Caco-2 (cell line): ENCODE measurements at regions not wholly inside any gene's neighbourhood (a gene's known extent, or its start where the extent isn't known, plus 50 kb on each side); places are given as distances from the start of the nearest gene placed in this dataset.

Experiments
- BruUV-seq: library from RNA; stranded (reverse); fragments of 400-500 nt; replicated peaks from 2 replicates; lab custom pipeline; 2021; lab: Mats Ljungman, UMichigan
- CTCF ChIA-PET: fragments of 300-600 bp; sonication (Branson Sonifier 250); formaldehyde crosslinking; loops from one replicate; lab custom pipeline; 2022; ENCODE audit warnings: antibody characterized with exemption; lab: Charles Lee
- POLR2A ChIA-PET: fragments of 300-600 bp; sonication (Branson Sonifier 250); formaldehyde crosslinking; loops from one replicate; lab custom pipeline; 2022; ENCODE audit warnings: antibody characterized with exemption; lab: Charles Lee
- DNase-seq, 2 experiments: peaks; one replicate each; pipeline versions ENCODE4 v3.0.0 to v3.0.0-alpha.2; 2020 to 2022
- H3K27me3 ChIP-seq: replicated peaks from 2 replicates; pipeline ENCODE4 v1.6.0; 2011; ENCODE audit warnings: low read length; ENCODE audit not compliant: control insufficient read depth, insufficient read depth
- H3K36me3 ChIP-seq: 2 replicates; pipeline ENCODE4 v1.5.1; 2011; ENCODE audit warnings: low read length; ENCODE audit not compliant: control insufficient read depth, insufficient read depth
- H3K4me1 ChIP-seq: fragments of 250-450 bp; sonication (Bioruptor Pico); 2 replicates; pipeline ENCODE4 v1.5.1; 2020; ENCODE audit warnings: mild to moderate bottlenecking
- H3K4me3 ChIP-seq: 2 replicates; pipeline ENCODE4 v1.5.1; 2011; ENCODE audit warnings: low read depth, mild to moderate bottlenecking, control low read depth, low read length
- H3K9me3 ChIP-seq: fragments of 250-450 bp; sonication (Bioruptor Pico); 2 replicates; pipeline ENCODE4 v1.5.1; 2020; ENCODE audit warnings: mild to moderate bottlenecking, moderate library complexity
- H3K27ac Mint-ChIP-seq: one replicate; pipeline ENCODE4 v1.8.0; 2022; ENCODE audit warnings: mixed read lengths; ENCODE audit not compliant: unreplicated experiment
- H3K27me3 Mint-ChIP-seq: one replicate; pipeline ENCODE4 v1.8.0; 2022; ENCODE audit warnings: mixed read lengths; ENCODE audit not compliant: insufficient read depth, unreplicated experiment
- H3K36me3 Mint-ChIP-seq: one replicate; pipeline ENCODE4 v1.8.0; 2022; ENCODE audit warnings: mild to moderate bottlenecking, mixed read lengths; ENCODE audit not compliant: insufficient read depth, unreplicated experiment
- H3K4me1 Mint-ChIP-seq: one replicate; pipeline ENCODE4 v1.8.0; 2022; ENCODE audit warnings: low read depth, mixed read lengths; ENCODE audit not compliant: unreplicated experiment
- H3K4me3 Mint-ChIP-seq: one replicate; pipeline ENCODE4 v1.8.0; 2022; ENCODE audit warnings: mild to moderate bottlenecking, moderate library complexity, mixed read lengths; ENCODE audit not compliant: unreplicated experiment
- H3K9me3 Mint-ChIP-seq: one replicate; pipeline ENCODE4 v1.8.0; 2022; ENCODE audit warnings: mixed read lengths; ENCODE audit not compliant: unreplicated experiment
- intact Hi-C: fragments of 100-400 bp; cut with micrococcal nuclease; formaldehyde crosslinking; loops from one replicate; pipeline ENCODE4 v1.10.0; 2022; ENCODE audit not compliant: unreplicated experiment
- TF ChIP-seq, protein P1 (sequence below), 2 experiments: fragments of 200-600 bp in 1 of 2; IDR thresholded peaks; 1 replicate in 1 of 2; 2 replicates in 1 of 2; pipeline versions ENCODE4 v1.5.1 to v1.8.0; 2011 to 2022; ENCODE audit warnings: antibody characterized with exemption in 1 of 2, control low read depth in 1 of 2, inconsistent platforms in 1 of 2, low read depth in 1 of 2, low read length in 1 of 2, mild to moderate bottlenecking in 1 of 2, moderate library complexity in 1 of 2; ENCODE audit not compliant: insufficient read depth in 1 of 2, severe bottlenecking in 1 of 2, unreplicated experiment in 1 of 2

DNA sequence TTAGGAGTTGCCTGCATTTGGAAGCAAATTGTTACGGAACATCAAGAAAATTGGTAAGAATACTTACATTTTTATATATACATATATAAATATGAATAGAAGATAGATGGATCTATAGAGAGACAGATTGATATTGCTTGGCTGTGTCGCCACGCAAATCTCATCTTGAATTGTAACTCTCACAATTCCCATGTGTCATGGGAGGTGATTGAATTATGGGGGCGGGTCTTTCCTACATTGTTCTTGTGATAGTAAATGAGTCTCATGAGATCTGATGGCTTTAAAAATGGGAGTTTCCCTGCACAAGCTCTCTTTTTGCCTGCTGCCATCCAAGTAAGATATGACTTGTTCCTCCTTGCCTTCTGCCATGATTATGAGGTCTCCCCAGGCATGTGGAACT lies 180.8 kb upstream of the HEY2 start:
- ChIA-PET CTCF (no interaction called here), POLR2A (no interaction called here)
- Histone ChIP-seq H3K36me3 (no peaks in the 10 kb centered on the region), H3K4me1 (no peaks in the 10 kb centered on the region), H3K27me3 (no peaks in the 10 kb centered on the region), H3K9me3 (no peaks in the 10 kb centered on the region), H3K4me3 (no peak overlapping the region)
- no TSS peak for BruUV-seq
- H3K27me3 Mint-ChIP-seq, result peaks cover 18% of the 10 kb centered on the region
- intact Hi-C loops, result no loop called here
- no peak overlapping the region for H3K4me3 Mint-ChIP-seq
- no peak for DNase-seq
- TF ChIP-seq, protein P1, sequence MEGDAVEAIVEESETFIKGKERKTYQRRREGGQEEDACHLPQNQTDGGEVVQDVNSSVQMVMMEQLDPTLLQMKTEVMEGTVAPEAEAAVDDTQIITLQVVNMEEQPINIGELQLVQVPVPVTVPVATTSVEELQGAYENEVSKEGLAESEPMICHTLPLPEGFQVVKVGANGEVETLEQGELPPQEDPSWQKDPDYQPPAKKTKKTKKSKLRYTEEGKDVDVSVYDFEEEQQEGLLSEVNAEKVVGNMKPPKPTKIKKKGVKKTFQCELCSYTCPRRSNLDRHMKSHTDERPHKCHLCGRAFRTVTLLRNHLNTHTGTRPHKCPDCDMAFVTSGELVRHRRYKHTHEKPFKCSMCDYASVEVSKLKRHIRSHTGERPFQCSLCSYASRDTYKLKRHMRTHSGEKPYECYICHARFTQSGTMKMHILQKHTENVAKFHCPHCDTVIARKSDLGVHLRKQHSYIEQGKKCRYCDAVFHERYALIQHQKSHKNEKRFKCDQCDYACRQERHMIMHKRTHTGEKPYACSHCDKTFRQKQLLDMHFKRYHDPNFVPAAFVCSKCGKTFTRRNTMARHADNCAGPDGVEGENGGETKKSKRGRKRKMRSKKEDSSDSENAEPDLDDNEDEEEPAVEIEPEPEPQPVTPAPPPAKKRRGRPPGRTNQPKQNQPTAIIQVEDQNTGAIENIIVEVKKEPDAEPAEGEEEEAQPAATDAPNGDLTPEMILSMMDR (IDR thresholded peaks at IDR 0.05; ENCODE audit: insufficient read depth in 1 of 2, low read depth in 1 of 2, low read length in 1 of 2, severe bottlenecking in 1 of 2, unreplicated experiment in 1 of 2), result no peak
- H3K27ac Mint-ChIP-seq, result no peak overlapping the region
- no peaks in the 10 kb centered on the region for H3K9me3 Mint-ChIP-seq
- H3K4me1 Mint-ChIP-seq, result no peaks in the 10 kb centered on the region
- no peaks in the 10 kb centered on the region for H3K36me3 Mint-ChIP-seq

DNA sequence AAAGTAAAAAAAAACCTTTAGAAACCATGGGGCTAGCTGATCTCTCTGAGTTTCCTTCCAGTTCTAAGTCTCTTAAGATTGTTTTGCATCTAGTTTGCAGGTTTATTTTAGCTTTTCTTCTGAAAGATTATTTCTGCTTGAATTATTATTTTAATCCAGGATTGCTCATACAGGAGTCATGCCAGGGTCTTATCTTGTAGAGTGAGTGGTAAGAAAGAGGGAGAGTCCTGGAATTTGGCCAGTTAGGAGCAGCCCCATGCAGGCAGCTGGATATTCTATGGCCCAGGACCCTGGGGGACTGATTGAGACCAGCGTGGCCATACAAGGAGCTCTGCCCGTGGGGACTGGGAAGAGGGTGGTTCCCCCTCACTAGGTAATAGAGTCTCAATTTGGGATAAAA lies 178.9 kb upstream of the HEY2 start:
- Histone ChIP-seq H3K36me3 (no peaks in the 10 kb centered on the region), H3K4me1 (no peaks in the 10 kb centered on the region), H3K4me3 (no peak overlapping the region), H3K9me3 (no peaks in the 10 kb centered on the region), H3K27me3 (no peaks in the 10 kb centered on the region)
- Mint-ChIP-seq H3K4me1 (no peaks in the 10 kb centered on the region), H3K4me3 (no peak overlapping the region), H3K36me3 (no peaks in the 10 kb centered on the region), H3K27me3 (peaks cover 12% of the 10 kb centered on the region), H3K27ac (no peak overlapping the region), H3K9me3 (no peaks in the 10 kb centered on the region)
- ChIA-PET CTCF (no interaction called here), POLR2A (no interaction called here)
- intact Hi-C loops, result no loop called here
- TF ChIP-seq, protein P1 (IDR thresholded peaks at IDR 0.05; ENCODE audit: insufficient read depth in 1 of 2, low read depth in 1 of 2, low read length in 1 of 2, severe bottlenecking in 1 of 2, unreplicated experiment in 1 of 2), result no peak
- no TSS peak for BruUV-seq
- DNase-seq, result no peak

DNA sequence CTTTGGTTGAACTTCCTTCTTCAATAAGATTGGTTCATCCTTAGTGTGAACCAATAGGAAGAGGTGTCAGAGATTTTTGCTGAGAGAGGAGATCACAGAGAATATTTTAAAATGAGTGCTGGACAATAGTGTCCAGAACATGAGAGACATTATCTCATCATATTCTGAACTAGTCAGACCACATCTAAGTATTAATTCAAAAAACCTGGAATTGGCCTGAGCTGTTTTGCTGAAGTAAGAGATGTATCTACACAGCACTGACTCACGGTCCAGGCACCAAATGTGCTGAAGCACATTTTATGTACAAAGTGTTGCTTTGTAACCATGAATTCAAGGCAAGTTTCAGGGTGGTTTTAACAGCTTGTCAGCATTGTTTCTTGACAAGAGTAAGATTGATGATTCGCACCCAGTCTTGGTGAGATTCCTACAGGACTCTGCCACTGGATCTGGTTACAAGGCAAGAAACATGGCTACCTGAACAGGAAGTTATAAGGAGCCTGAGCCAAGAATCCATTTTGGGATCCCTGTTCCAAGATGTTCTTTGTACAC lies 178.2 kb upstream of the HEY2 start:
- H3K4me3 ChIP-seq, result no peak overlapping the region
- CTCF ChIA-PET, result no interaction called here
- Mint-ChIP-seq H3K27me3 (peaks cover 13% of the 10 kb centered on the region), H3K4me1 (no peaks in the 10 kb centered on the region), H3K36me3 (no peaks in the 10 kb centered on the region), H3K4me3 (no peak overlapping the region), H3K9me3 (no peaks in the 10 kb centered on the region), H3K27ac (no peak overlapping the region)
- BruUV-seq, result no TSS peak
- H3K4me1 ChIP-seq, result no peaks in the 10 kb centered on the region
- POLR2A ChIA-PET, result no interaction called here
- TF ChIP-seq, protein P1 (IDR thresholded peaks at IDR 0.05; ENCODE audit: insufficient read depth in 1 of 2, low read depth in 1 of 2, low read length in 1 of 2, severe bottlenecking in 1 of 2, unreplicated experiment in 1 of 2), result no peak
- no peak for DNase-seq
- intact Hi-C loops, result no loop called here
- no peaks in the 10 kb centered on the region for H3K27me3 ChIP-seq
- no peaks in the 10 kb centered on the region for H3K9me3 ChIP-seq
- no peaks in the 10 kb centered on the region for H3K36me3 ChIP-seq
